ENCODE measurements at regions not wholly inside any gene's neighbourhood (a gene's known extent, or its start where the extent isn't known, plus 50 kb on each side); places are given as distances from the start of the nearest gene placed in this dataset.

- H2AFZ ChIP-seq (ENCODE audit: low read depth, low read length) = no peak overlapping the region
- H3K27ac ChIP-seq (ENCODE audit: low read length) = no peak overlapping the region
- H3K4me3 ChIP-seq (ENCODE audit: low read length) = no peak overlapping the region
- H3K27me3 ChIP-seq (ENCODE audit: insufficient read depth, low read depth, low read length) = no peaks in the 10 kb centered on the region
- H3K4me2 ChIP-seq (ENCODE audit: low read length) = no peak overlapping the region
- no peaks in the 10 kb centered on the region for H3K36me3 ChIP-seq (ENCODE audit: insufficient read depth, low read length)
- H3F3A ChIP-seq (ENCODE audit: insufficient read depth, low read length, poor library complexity, severe bottlenecking) = no peaks in the 10 kb centered on the region
- H3K9me2 ChIP-seq (ENCODE audit: insufficient read depth, low read length) = no peaks in the 10 kb centered on the region
- H3K9ac ChIP-seq (ENCODE audit: low read length) = no peak overlapping the region
- no peaks in the 10 kb centered on the region for H4K20me1 ChIP-seq (ENCODE audit: insufficient read depth)
- H3K9me3 ChIP-seq (ENCODE audit: low read length) = no peaks in the 10 kb centered on the region
- TF ChIP-seq REST (IDR thresholded peaks at IDR 0.05; ENCODE audit: borderline replicate concordance) = no peak
- no peak for TF ChIP-seq POLR2AphosphoS5 (IDR thresholded peaks at IDR 0.05)
- no peak for TF ChIP-seq EP300 (conservative IDR thresholded peaks at IDR 0.05; ENCODE audit: poor library complexity, severe bottlenecking)
- TF ChIP-seq SMC3 (conservative IDR thresholded peaks at IDR 0.05; ENCODE audit: poor library complexity) = no peak
- TF ChIP-seq, protein P1, sequence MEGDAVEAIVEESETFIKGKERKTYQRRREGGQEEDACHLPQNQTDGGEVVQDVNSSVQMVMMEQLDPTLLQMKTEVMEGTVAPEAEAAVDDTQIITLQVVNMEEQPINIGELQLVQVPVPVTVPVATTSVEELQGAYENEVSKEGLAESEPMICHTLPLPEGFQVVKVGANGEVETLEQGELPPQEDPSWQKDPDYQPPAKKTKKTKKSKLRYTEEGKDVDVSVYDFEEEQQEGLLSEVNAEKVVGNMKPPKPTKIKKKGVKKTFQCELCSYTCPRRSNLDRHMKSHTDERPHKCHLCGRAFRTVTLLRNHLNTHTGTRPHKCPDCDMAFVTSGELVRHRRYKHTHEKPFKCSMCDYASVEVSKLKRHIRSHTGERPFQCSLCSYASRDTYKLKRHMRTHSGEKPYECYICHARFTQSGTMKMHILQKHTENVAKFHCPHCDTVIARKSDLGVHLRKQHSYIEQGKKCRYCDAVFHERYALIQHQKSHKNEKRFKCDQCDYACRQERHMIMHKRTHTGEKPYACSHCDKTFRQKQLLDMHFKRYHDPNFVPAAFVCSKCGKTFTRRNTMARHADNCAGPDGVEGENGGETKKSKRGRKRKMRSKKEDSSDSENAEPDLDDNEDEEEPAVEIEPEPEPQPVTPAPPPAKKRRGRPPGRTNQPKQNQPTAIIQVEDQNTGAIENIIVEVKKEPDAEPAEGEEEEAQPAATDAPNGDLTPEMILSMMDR (IDR thresholded peaks at IDR 0.05; ENCODE audit: poor library complexity, severe bottlenecking) = no peak
- no peak for TF ChIP-seq MXI1 (conservative IDR thresholded peaks at IDR 0.05; ENCODE audit: poor library complexity, severe bottlenecking)
- no peak for TF ChIP-seq TAF1 (IDR thresholded peaks at IDR 0.05; ENCODE audit: low read depth)
- no peak for TF ChIP-seq RAD21 (conservative IDR thresholded peaks at IDR 0.05)
- no peak for TF ChIP-seq EZH2 (IDR thresholded peaks at IDR 0.05; ENCODE audit: borderline replicate concordance, insufficient read depth, low read length, poor library complexity, severe bottlenecking)
- H3K79me2 ChIP-seq (replicated peaks; ENCODE audit: insufficient read depth, low read length) = no peaks in the 10 kb centered on the region
Observed at GRCh38 chr1:209462433-209462832, 121.1 kb upstream of the CAMK1G start.

DNA sequence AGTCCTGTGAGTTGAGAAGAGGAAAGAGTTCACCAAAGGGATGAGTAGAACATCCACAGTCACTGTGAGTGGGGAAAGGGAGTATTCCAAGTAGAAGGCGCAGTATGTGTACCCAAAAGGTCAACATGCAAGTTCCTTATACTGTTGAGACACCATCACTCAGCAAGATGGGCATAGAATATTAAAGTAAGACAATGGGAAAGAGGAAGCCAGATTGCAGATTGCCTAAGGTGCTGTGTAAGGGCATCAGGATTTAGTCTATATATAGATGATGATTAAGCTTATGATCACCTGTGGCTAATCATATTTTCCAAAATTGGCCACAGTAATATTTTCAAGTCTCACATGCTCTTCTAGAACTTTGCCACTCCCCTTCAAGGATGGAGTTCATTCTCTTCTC, 120.1 kb upstream of the CAMK1G start:
- no peak overlapping the region for H3K27ac ChIP-seq (ENCODE audit: low read length)
- no peaks in the 10 kb centered on the region for H4K20me1 ChIP-seq (ENCODE audit: insufficient read depth)
- no peak overlapping the region for H3K9ac ChIP-seq (ENCODE audit: low read length)
- H3F3A ChIP-seq (ENCODE audit: insufficient read depth, low read length, poor library complexity, severe bottlenecking) = no peaks in the 10 kb centered on the region
- TF ChIP-seq REST (IDR thresholded peaks at IDR 0.05; ENCODE audit: borderline replicate concordance) (no peak), SMC3 (conservative IDR thresholded peaks at IDR 0.05; ENCODE audit: poor library complexity) (no peak), MXI1 (conservative IDR thresholded peaks at IDR 0.05; ENCODE audit: poor library complexity, severe bottlenecking) (no peak), EZH2 (IDR thresholded peaks at IDR 0.05; ENCODE audit: borderline replicate concordance, insufficient read depth, low read length, poor library complexity, severe bottlenecking) (no peak), TAF1 (IDR thresholded peaks at IDR 0.05; ENCODE audit: low read depth) (no peak), POLR2AphosphoS5 (IDR thresholded peaks at IDR 0.05) (no peak), EP300 (conservative IDR thresholded peaks at IDR 0.05; ENCODE audit: poor library complexity, severe bottlenecking) (no peak), RAD21 (conservative IDR thresholded peaks at IDR 0.05) (no peak)
- TF ChIP-seq, protein P1 (IDR thresholded peaks at IDR 0.05; ENCODE audit: poor library complexity, severe bottlenecking) = no peak
- H3K4me3 ChIP-seq (ENCODE audit: low read length) = no peak overlapping the region
- H3K27me3 ChIP-seq (ENCODE audit: insufficient read depth, low read depth, low read length) = no peaks in the 10 kb centered on the region
- H2AFZ ChIP-seq (ENCODE audit: low read depth, low read length) = no peak overlapping the region
- H3K79me2 ChIP-seq (replicated peaks; ENCODE audit: insufficient read depth, low read length) = no peaks in the 10 kb centered on the region
- no peaks in the 10 kb centered on the region for H3K9me3 ChIP-seq (ENCODE audit: low read length)
- no peaks in the 10 kb centered on the region for H3K9me2 ChIP-seq (ENCODE audit: insufficient read depth, low read length)
- H3K4me2 ChIP-seq (ENCODE audit: low read length) = no peak overlapping the region
- H3K36me3 ChIP-seq (ENCODE audit: insufficient read depth, low read length) = no peaks in the 10 kb centered on the region
